ENCODE measurements at regions not wholly inside any gene's neighbourhood (a gene's known extent, or its start where the extent isn't known, plus 50 kb on each side); places are given as distances from the start of the nearest gene placed in this dataset.

DNA sequence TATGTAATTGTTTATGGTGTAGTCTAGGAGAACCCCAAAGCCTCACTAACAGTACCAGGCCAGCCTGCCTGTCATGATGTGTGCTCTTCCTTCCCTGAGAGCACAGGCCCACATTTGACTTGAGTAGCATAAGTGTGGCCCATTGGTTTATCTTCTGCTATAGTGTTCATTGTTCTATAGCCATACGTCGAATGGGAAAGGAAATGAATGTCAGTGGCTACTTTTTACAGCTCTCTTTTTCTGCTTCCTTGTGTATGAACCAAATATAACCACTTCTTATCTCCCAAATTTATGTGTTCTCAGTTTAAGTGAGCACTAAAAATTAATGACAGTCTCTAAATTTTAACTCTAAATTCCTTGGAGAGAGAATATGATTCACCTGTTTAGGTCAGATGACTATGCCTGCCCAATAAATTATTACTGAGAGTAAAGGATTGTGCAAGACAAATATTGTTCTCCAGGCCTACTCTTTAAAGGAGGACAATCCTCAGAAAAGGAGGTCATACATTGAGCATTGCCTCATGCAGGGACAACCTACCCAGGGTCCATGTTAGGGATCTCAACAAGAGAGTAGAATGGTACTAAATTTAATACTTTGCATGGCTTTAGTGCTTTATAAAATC, 222.9 kb upstream of the ARHGAP20 start:
- DNase-seq (ENCODE audit: extremely low spot score): no peak
- no peak for TF ChIP-seq FOXK2 (IDR thresholded peaks at IDR 0.05)
- ChIA-PET POLR2A (no interaction called here), CTCF (no interaction called here)

GRCh38 chr11:110929129-110929528, 216.9 kb upstream of the ARHGAP20 start:
- DNase-seq (ENCODE audit: extremely low spot score): no peak
- TF ChIP-seq HDGF (IDR thresholded peaks at IDR 0.05; ENCODE audit: borderline replicate concordance) (no peak), SP1 (IDR thresholded peaks at IDR 0.05) (no peak), L3MBTL2 (conservative IDR thresholded peaks at IDR 0.05) (no peak), FOXA1 (IDR thresholded peaks at IDR 0.05) (no peak), ARNT (IDR thresholded peaks at IDR 0.05) (no peak), CTBP1 (IDR thresholded peaks at IDR 0.05; ENCODE audit: borderline replicate concordance) (no peak), SUZ12 (IDR thresholded peaks at IDR 0.05) (no peak), LEF1 (IDR thresholded peaks at IDR 0.05; ENCODE audit: borderline replicate concordance) (no peak), ELF4 (IDR thresholded peaks at IDR 0.05) (no peak), NFRKB (IDR thresholded peaks at IDR 0.05) (no peak), PKNOX1 (IDR thresholded peaks at IDR 0.05) (no peak), BHLHE40 (IDR thresholded peaks at IDR 0.05; ENCODE audit: borderline replicate concordance) (no peak), ZNF384 (IDR thresholded peaks at IDR 0.05) (no peak), TARDBP (IDR thresholded peaks at IDR 0.05) (no peak), FOXK2 (IDR thresholded peaks at IDR 0.05) (no peak), FOXM1 (IDR thresholded peaks at IDR 0.05; ENCODE audit: borderline replicate concordance) (no peak)
- CTCF ChIA-PET: no interaction called here
- POLR2A ChIA-PET: no interaction called here

DNA sequence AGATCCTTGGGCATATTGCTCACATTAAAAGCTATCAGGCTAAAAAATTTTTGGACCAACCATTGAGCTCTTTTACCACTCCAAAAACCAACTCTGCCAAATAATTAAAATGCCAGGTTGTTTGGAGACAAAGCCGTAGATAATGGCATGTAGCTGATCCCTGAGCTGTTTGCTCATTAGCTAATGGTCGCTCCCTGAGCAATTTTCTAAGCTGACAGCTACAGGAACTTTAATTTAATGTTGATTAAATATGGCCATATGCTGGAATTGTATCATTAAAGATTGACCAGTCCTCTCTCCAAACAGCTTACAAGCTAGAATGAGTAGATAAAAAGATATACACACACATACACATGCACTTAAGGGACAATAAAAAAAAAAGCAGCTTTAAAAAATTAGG, 216.2 kb upstream of the ARHGAP20 start:
- TF ChIP-seq CTBP1 (IDR thresholded peaks at IDR 0.05; ENCODE audit: borderline replicate concordance) (no peak), SUZ12 (IDR thresholded peaks at IDR 0.05) (no peak), ELF4 (IDR thresholded peaks at IDR 0.05) (no peak)
- POLR2A ChIA-PET: no interaction called here
- no peak for DNase-seq (ENCODE audit: extremely low spot score)
- CTCF ChIA-PET: interaction anchor here (0.6 kb wide), 1 partner anchor 34 kb away, joined by 3 read pairs; no protein-coding TSS in a partner anchor

DNA sequence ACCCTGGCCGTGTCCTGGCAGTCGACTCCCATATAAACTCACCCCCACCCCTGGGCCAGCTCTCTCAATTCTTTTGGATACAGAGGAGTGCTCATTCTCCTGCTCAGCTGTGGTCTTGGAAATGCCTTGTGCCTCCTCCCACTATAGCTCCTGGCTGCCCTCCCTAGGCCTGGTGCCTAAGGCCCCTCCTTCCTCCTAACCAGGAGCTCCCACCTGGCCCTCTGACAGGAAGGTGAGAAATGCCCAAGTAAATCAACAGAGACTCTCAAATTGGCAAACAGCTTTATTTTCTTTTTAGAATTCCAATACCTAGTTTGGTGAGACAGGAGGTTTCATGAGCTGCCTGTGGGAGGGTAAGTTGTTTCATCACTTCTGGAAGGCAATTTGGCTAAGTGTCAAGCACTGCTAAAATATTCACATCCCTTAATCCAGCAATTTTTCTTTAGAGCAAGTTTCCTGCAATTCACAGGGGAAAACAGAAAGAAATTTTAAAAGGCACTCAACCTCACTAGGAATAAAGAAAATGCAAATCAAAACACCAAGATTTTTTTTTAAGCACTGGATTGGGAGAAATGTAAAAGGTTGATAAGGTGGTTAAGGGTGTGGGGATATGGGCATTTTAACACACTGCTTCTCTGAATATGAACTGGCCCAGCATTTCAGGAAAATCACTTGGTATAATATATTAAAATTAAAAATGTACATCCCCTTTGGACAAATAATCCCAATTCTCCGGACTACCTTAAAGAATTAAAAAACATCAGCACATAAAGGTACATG, 209.7 kb upstream of the ARHGAP20 start:
- TF ChIP-seq CTBP1 (IDR thresholded peaks at IDR 0.05; ENCODE audit: borderline replicate concordance) (no peak), PKNOX1 (IDR thresholded peaks at IDR 0.05) (no peak), ZNF384 (IDR thresholded peaks at IDR 0.05) (no peak), ARNT (IDR thresholded peaks at IDR 0.05) (no peak), LEF1 (IDR thresholded peaks at IDR 0.05; ENCODE audit: borderline replicate concordance) (no peak), L3MBTL2 (conservative IDR thresholded peaks at IDR 0.05) (no peak), HDGF (IDR thresholded peaks at IDR 0.05; ENCODE audit: borderline replicate concordance) (no peak), BHLHE40 (IDR thresholded peaks at IDR 0.05; ENCODE audit: borderline replicate concordance) (no peak), NFRKB (IDR thresholded peaks at IDR 0.05) (no peak), ELF4 (IDR thresholded peaks at IDR 0.05) (no peak), TARDBP (IDR thresholded peaks at IDR 0.05) (no peak), FOXM1 (IDR thresholded peaks at IDR 0.05; ENCODE audit: borderline replicate concordance) (no peak), FOXA1 (IDR thresholded peaks at IDR 0.05) (no peak), FOXK2 (IDR thresholded peaks at IDR 0.05) (no peak), SP1 (IDR thresholded peaks at IDR 0.05) (no peak)
- DNase-seq (ENCODE audit: extremely low spot score): no peak
- ChIA-PET CTCF (no interaction called here), POLR2A (no interaction called here)

- CTCF ChIA-PET: no interaction called here
- DNase-seq (ENCODE audit: extremely low spot score): no peak
- no peak for TF ChIP-seq BHLHE40 (IDR thresholded peaks at IDR 0.05; ENCODE audit: borderline replicate concordance)
- POLR2A ChIA-PET: no interaction called here
These were observed 207.1 kb upstream of the ARHGAP20 start for GRCh38 chr11:110919241-110919922.

GRCh38 chr11:110918351-110918750, 206.1 kb upstream of the ARHGAP20 start:
- CTCF ChIA-PET: no interaction called here
- POLR2A ChIA-PET: no interaction called here
- TF ChIP-seq PKNOX1 (IDR thresholded peaks at IDR 0.05) (no peak), BHLHE40 (IDR thresholded peaks at IDR 0.05; ENCODE audit: borderline replicate concordance) (no peak), ELF4 (IDR thresholded peaks at IDR 0.05) (no peak), SUZ12 (IDR thresholded peaks at IDR 0.05) (no peak), TARDBP (IDR thresholded peaks at IDR 0.05) (no peak), CTBP1 (IDR thresholded peaks at IDR 0.05; ENCODE audit: borderline replicate concordance) (no peak), HDGF (IDR thresholded peaks at IDR 0.05; ENCODE audit: borderline replicate concordance) (no peak), FOXK2 (IDR thresholded peaks at IDR 0.05) (no peak), ZNF384 (IDR thresholded peaks at IDR 0.05) (no peak), LEF1 (IDR thresholded peaks at IDR 0.05; ENCODE audit: borderline replicate concordance) (no peak), NFRKB (IDR thresholded peaks at IDR 0.05) (no peak), FOXA1 (IDR thresholded peaks at IDR 0.05) (no peak), ARNT (IDR thresholded peaks at IDR 0.05) (no peak), FOXM1 (IDR thresholded peaks at IDR 0.05; ENCODE audit: borderline replicate concordance) (no peak), SP1 (IDR thresholded peaks at IDR 0.05) (no peak), L3MBTL2 (conservative IDR thresholded peaks at IDR 0.05) (no peak)
- no peak for DNase-seq (ENCODE audit: extremely low spot score)
